ENCODE measurements at regions not wholly inside any gene's neighbourhood (a gene's known extent, or its start where the extent isn't known, plus 50 kb on each side); places are given as distances from the start of the nearest gene placed in this dataset.

DNA sequence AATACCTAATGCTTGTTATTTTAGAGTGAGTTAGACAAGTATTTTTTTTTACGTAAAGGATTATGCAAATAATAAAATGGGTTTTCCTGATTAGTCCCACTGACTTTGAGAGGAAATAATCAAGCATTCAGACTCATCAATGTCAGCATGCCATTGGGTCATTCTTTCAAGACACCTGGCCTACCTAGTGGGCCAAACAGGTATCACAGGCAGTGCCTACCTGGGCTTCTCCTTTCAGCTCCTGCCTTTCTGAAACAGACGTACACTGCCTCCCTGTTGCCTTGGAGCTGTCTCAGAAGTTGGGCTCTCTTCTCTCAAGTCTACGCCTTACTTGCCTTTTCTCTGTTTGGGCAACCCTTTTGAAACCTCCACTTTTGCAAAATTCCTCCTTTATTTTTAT is 545.6 kb downstream of the SNAPC1 start:
- no peak for ATAC-seq (replicated peaks; ENCODE audit: extremely low read depth, poor library complexity, severe bottlenecking)
- Mint-ChIP-seq H3K36me3 (ENCODE audit: insufficient read depth) (no peaks in the 10 kb centered on the region), H3K27ac (ENCODE audit: low read depth) (no peak overlapping the region), H3K27me3 (no peaks in the 10 kb centered on the region), H3K4me1 (no peaks in the 10 kb centered on the region), H3K9me3 (no peaks in the 10 kb centered on the region), H3K4me3 (no peak overlapping the region)
- DNase-seq (ENCODE audit: low spot score in 2 of 2), result no peak

DNA sequence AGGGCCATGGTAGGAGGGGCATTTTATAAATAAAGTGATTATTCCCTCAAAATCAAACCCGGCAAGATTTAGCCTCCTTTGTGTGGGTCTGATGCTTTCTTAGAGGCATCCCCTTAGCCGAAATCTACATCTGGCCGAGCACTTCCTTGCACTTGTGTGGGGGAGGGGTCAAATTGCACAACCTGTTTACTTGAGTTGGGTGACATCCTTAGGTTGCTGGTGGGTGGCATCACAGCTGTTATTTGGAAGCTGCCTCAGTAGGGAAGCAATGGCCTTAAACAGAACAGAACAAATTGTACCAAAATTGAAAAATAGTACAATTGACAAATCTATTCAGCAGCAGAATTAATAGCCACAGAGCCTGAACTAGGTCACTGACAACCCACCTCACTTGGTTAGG is 546.1 kb downstream of the SNAPC1 start:
- ATAC-seq (replicated peaks; ENCODE audit: extremely low read depth, poor library complexity, severe bottlenecking) (no peak), DNase-seq (ENCODE audit: low spot score in 2 of 2) (no peak)
- Mint-ChIP-seq H3K27me3 (no peaks in the 10 kb centered on the region), H3K27ac (ENCODE audit: low read depth) (no peak overlapping the region), H3K4me1 (no peaks in the 10 kb centered on the region), H3K36me3 (ENCODE audit: insufficient read depth) (no peaks in the 10 kb centered on the region), H3K4me3 (no peak overlapping the region), H3K9me3 (no peaks in the 10 kb centered on the region)

DNA sequence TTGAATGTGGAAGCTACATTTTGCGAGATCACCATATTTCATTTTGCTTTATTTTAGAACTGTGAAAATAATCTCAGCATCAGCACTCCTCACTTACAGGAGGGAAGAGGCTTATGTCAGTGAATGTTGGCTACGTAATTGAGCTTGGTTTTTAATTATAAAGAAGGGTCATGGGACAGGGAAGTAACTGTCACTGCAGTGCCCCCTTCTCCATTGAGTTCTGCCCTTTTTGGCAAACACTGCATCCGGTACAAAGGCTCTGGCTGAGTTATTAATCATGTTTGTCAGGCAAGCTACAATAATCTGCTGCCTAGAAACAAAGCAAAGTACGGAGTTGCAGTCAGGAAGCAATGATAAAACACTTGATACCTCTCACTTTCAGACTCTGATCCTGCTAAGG is 546.7 kb downstream of the SNAPC1 start:
- Mint-ChIP-seq H3K27me3 (no peaks in the 10 kb centered on the region), H3K4me3 (no peak overlapping the region), H3K9me3 (no peaks in the 10 kb centered on the region), H3K27ac (ENCODE audit: low read depth) (no peak overlapping the region), H3K36me3 (ENCODE audit: insufficient read depth) (no peaks in the 10 kb centered on the region), H3K4me1 (no peaks in the 10 kb centered on the region)
- no peak for DNase-seq (ENCODE audit: low spot score in 2 of 2)
- no peak for ATAC-seq (replicated peaks; ENCODE audit: extremely low read depth, poor library complexity, severe bottlenecking)

DNA sequence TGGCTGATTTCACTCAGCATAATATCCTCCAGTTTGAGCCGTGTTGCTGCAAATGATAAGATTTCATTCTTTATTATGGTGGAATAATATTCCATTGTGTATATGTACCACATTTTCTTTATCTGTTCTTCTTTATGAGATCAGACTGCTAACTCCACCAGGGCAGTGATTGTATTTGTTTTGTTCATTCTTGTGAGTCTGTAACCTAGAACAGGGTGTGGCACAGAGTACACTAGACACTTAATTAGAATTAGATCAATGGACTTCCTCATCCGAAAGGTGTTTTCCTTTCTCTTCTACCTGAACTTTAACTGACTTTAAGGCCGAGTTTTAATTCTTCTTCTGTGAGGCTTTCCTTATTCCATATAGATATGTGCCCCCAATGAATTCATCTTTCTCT is 551.0 kb downstream of the SNAPC1 start:
- H3K27ac Mint-ChIP-seq (ENCODE audit: low read depth), result no peak overlapping the region
- H3K4me3 Mint-ChIP-seq, result no peak overlapping the region
- ATAC-seq (replicated peaks; ENCODE audit: extremely low read depth, poor library complexity, severe bottlenecking), result no peak
- no peak for DNase-seq (ENCODE audit: low spot score in 2 of 2)
- no peaks in the 10 kb centered on the region for H3K36me3 Mint-ChIP-seq (ENCODE audit: insufficient read depth)
- H3K4me1 Mint-ChIP-seq, result no peaks in the 10 kb centered on the region
- H3K9me3 Mint-ChIP-seq, result no peaks in the 10 kb centered on the region
- no peaks in the 10 kb centered on the region for H3K27me3 Mint-ChIP-seq

DNA sequence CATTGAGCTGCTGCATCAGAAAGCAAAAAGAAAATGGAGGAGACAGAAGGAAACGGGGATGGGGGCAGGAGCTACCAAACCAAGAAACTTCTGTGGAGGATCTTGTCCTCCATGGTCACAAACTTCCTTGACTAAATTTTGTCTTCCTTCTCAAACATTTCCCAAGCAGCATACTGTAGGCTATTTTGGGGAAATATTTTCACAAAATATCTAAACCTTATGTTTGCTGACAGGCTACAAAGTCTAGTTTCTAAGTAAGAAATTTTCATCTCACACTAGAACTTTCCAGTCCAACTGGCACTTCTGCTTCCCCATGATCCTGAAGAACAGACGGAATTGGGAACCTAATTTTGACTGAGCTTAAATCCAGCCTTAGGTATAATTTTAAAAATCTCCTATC is 552.0 kb downstream of the SNAPC1 start:
- Mint-ChIP-seq H3K27ac (ENCODE audit: low read depth) (no peak overlapping the region), H3K4me3 (no peak overlapping the region), H3K9me3 (no peaks in the 10 kb centered on the region), H3K27me3 (no peaks in the 10 kb centered on the region), H3K36me3 (ENCODE audit: insufficient read depth) (no peaks in the 10 kb centered on the region), H3K4me1 (no peaks in the 10 kb centered on the region)
- DNase-seq (ENCODE audit: low spot score in 2 of 2) (no peak), ATAC-seq (replicated peaks; ENCODE audit: extremely low read depth, poor library complexity, severe bottlenecking) (no peak)

DNA sequence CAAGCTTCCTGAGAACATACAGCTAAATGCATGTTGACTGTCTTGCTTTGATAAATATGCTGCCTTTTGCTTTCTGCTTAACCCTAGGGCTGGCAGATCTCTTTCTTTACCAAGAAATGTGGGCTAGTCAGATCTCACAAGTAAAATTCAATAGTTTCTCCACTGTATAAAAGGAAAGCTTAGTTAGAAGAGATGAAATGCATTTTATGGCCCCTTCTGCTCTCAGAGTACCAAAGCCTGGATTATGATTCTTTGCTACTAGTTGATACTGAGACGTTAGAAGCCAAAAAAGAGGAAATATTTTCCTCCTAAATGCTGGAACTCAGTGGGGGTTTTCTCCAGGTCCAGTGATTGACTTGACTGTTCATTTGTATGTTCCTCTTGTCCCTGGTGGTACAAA is 552.7 kb downstream of the SNAPC1 start:
- Mint-ChIP-seq H3K4me3 (no peak overlapping the region), H3K36me3 (ENCODE audit: insufficient read depth) (no peaks in the 10 kb centered on the region), H3K27me3 (no peaks in the 10 kb centered on the region), H3K27ac (ENCODE audit: low read depth) (no peak overlapping the region), H3K4me1 (no peaks in the 10 kb centered on the region), H3K9me3 (no peaks in the 10 kb centered on the region)
- no peak for DNase-seq (ENCODE audit: low spot score in 2 of 2)
- ATAC-seq (replicated peaks; ENCODE audit: extremely low read depth, poor library complexity, severe bottlenecking), result no peak

DNA sequence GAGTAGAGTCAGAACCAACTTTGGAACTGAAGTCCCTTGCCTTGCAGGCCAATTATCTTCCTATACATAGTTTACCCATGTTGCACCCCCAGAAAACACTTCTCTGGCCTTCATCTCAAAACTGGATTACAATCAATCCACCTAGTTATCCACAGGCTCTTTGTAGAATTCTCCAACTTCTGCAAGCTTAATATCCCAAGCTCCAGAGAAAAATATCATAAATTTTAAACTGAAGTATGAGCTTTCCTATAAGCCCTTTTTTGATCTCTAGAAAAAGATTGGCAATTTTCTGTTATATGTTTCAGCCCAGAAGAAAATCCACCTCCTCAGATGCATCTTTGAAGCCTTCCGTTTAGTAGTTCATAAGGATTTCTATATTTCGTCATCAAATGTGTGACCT is 553.4 kb downstream of the SNAPC1 start:
- Mint-ChIP-seq H3K9me3 (no peaks in the 10 kb centered on the region), H3K27ac (ENCODE audit: low read depth) (no peak overlapping the region), H3K4me1 (no peaks in the 10 kb centered on the region), H3K36me3 (ENCODE audit: insufficient read depth) (no peaks in the 10 kb centered on the region), H3K27me3 (no peaks in the 10 kb centered on the region), H3K4me3 (no peak overlapping the region)
- no peak for ATAC-seq (replicated peaks; ENCODE audit: extremely low read depth, poor library complexity, severe bottlenecking)
- no peak for DNase-seq (ENCODE audit: low spot score in 2 of 2)

DNA sequence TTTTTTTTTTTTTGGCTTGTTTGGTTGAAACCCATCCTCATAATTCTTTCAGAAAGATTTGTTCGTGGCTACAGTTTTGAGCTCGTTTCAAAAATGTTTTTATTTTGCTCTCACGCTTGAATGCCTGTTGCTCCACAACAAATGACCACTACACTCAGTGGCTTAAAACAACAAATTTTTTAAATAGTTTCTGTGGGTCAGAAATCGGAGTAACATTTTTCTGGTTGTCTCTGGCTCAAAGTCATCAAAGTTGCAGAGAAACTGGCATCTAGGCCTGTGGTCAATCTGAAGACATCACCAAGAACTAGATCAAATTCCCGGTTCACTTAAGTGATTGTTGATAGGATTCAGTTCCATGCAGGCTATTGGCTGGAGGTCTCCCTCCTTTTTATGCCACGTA is 560.0 kb downstream of the SNAPC1 start:
- no peak for DNase-seq (ENCODE audit: low spot score in 2 of 2)
- H3K36me3 Mint-ChIP-seq (ENCODE audit: insufficient read depth), result no peaks in the 10 kb centered on the region
- peaks cover 8% of the 10 kb centered on the region for H3K9me3 Mint-ChIP-seq
- no peaks in the 10 kb centered on the region for H3K4me1 Mint-ChIP-seq
- H3K4me3 Mint-ChIP-seq, result no peak overlapping the region
- no peaks in the 10 kb centered on the region for H3K27me3 Mint-ChIP-seq
- no peak for ATAC-seq (replicated peaks; ENCODE audit: extremely low read depth, poor library complexity, severe bottlenecking)
- H3K27ac Mint-ChIP-seq (ENCODE audit: low read depth), result no peak overlapping the region

DNA sequence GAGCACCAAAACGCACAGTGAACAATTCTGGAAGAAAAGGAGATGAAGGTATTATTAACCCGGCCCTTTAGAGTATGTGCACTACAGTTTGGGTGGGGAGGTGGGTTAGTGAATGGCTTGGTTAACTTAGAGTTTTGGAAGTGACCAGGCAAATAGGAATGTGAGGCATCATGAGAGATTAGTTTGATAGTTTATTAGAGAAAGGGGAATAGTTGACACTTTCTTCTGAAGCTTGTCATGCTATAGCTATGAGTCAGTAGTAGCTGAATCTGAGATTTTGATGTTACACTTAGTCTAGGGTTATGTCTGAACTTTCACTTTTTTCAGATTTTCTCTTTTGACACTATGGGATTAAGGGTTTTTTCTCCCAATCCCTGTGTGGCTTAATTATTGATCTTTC is 567.2 kb downstream of the SNAPC1 start:
- H3K27ac Mint-ChIP-seq (ENCODE audit: low read depth), result no peak overlapping the region
- H3K4me1 Mint-ChIP-seq, result no peaks in the 10 kb centered on the region
- no peaks in the 10 kb centered on the region for H3K27me3 Mint-ChIP-seq
- DNase-seq (ENCODE audit: low spot score in 2 of 2) (no peak), ATAC-seq (replicated peaks; ENCODE audit: extremely low read depth, poor library complexity, severe bottlenecking) (no peak)
- H3K36me3 Mint-ChIP-seq (ENCODE audit: insufficient read depth), result no peaks in the 10 kb centered on the region
- no peak overlapping the region for H3K4me3 Mint-ChIP-seq
- H3K9me3 Mint-ChIP-seq, result peaks cover 10% of the 10 kb centered on the region

DNA sequence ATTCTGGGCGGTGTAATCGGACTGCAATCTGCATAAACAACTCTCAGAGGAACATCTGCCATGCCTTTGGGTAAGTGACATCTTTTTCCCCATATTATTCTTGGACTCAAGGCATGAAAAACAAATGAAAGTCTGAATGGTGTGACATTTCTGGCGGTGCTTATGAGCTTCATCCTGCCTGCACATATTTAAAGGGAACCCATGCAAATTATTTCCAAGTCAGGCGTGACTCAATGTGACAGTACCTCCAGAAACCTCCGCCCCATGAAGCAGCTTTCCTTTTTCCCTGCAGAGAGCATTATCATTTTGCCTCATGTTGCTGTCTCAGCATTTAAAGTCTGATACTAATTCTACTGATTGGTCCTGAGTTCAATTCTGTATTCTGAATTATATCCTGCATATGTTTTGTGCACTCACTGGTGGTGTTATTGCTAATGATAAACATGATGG is 585.4 kb downstream of the SNAPC1 start:
- no peak overlapping the region for H3K4me3 Mint-ChIP-seq
- ATAC-seq (replicated peaks; ENCODE audit: extremely low read depth, poor library complexity, severe bottlenecking), result no peak
- no peaks in the 10 kb centered on the region for H3K27me3 Mint-ChIP-seq
- no peak overlapping the region for H3K27ac Mint-ChIP-seq (ENCODE audit: low read depth)
- no peak for DNase-seq (ENCODE audit: low spot score in 2 of 2)
- no peaks in the 10 kb centered on the region for H3K36me3 Mint-ChIP-seq (ENCODE audit: insufficient read depth)
- no peaks in the 10 kb centered on the region for H3K4me1 Mint-ChIP-seq
- H3K9me3 Mint-ChIP-seq, result peaks cover 5% of the 10 kb centered on the region

DNA sequence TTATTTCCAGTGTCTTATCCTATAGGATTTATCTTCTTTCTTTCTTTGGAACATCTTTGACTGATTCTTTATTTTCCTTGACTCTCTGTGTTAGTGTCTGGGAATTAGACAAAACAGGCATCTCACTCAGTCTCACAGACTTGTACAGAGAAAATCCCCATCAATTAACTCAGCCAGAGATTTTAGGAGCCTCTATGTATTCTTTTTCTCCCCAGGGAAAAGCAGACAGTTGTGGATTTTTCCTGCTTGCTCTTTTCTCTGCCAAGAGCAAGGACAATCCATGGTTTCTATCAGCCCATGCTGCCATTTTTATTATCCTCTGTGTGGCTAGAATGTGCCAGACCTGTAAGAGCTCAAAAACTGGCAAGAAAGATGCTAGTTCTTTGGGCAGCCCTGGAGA is 595.1 kb downstream of the SNAPC1 start:
- H3K27ac Mint-ChIP-seq (ENCODE audit: low read depth), result no peak overlapping the region
- no peaks in the 10 kb centered on the region for H3K27me3 Mint-ChIP-seq
- H3K36me3 Mint-ChIP-seq (ENCODE audit: insufficient read depth), result no peaks in the 10 kb centered on the region
- DNase-seq (ENCODE audit: low spot score in 2 of 2), result no peak
- no peak overlapping the region for H3K4me3 Mint-ChIP-seq
- peaks cover 19% of the 10 kb centered on the region for H3K9me3 Mint-ChIP-seq
- no peaks in the 10 kb centered on the region for H3K4me1 Mint-ChIP-seq
- no peak for ATAC-seq (replicated peaks; ENCODE audit: extremely low read depth, poor library complexity, severe bottlenecking)

DNA sequence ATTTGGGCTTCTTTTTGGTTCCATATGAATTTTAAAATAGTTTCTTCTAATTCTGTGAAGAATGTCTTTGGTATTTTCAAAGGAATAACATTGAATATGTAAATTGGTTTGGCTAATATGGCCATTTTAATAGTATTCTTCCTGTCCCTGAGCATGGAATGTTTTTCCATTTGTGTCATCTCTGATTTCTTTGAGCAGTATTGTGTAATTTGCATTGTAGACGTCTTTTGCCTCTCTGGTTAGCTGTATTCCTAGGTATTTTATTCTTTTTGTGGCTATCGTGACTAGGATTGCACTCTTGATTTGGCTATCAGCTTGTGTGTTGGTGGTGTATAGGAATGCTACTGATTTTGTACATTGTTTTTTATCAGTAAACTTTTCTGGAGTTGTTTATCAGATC is 601.9 kb downstream of the SNAPC1 start:
- DNase-seq (ENCODE audit: low spot score in 2 of 2), result no peak
- no peak for ATAC-seq (replicated peaks; ENCODE audit: extremely low read depth, poor library complexity, severe bottlenecking)
- Mint-ChIP-seq H3K27ac (ENCODE audit: low read depth) (no peak overlapping the region), H3K4me3 (no peak overlapping the region), H3K9me3 (peaks cover 17% of the 10 kb centered on the region), H3K27me3 (no peaks in the 10 kb centered on the region), H3K36me3 (ENCODE audit: insufficient read depth) (no peaks in the 10 kb centered on the region), H3K4me1 (no peaks in the 10 kb centered on the region)

DNA sequence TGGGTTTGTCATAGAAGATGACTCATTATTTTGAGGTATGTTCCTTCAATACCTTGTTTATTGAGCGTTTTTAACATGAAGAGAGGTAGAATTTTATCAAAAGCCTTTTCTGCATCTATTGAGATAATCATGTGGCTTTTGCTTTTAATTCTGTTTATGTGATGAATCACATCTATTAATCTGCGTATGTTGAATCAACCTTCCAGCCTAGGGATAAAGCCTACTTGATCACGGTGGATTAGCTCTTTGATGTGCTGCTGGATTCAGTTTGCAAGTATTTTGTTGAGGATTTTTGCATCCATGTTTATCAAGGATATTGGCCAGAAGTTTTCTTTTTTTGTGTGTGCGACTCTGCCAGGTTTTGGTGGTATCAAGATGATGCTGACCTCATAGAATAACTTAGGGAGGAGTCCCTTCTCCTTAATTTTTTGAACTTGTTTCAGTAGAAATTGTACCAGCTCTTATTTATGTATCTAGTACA is 602.6 kb downstream of the SNAPC1 start:
- ATAC-seq (replicated peaks; ENCODE audit: extremely low read depth, poor library complexity, severe bottlenecking), result no peak
- H3K4me3 Mint-ChIP-seq, result no peak overlapping the region
- H3K36me3 Mint-ChIP-seq (ENCODE audit: insufficient read depth), result no peaks in the 10 kb centered on the region

More for the DNA sequence above, 602.6 kb downstream of the SNAPC1 start:
- peaks cover 17% of the 10 kb centered on the region for H3K9me3 Mint-ChIP-seq
- H3K4me1 Mint-ChIP-seq, result no peaks in the 10 kb centered on the region
- no peaks in the 10 kb centered on the region for H3K27me3 Mint-ChIP-seq
- no peak overlapping the region for H3K27ac Mint-ChIP-seq (ENCODE audit: low read depth)
- DNase-seq (ENCODE audit: low spot score in 2 of 2), result no peak

All from central memory CD8-positive, alpha-beta T cell (primary cell).